HG02970 (cell line): ENCODE measurements at regions not wholly inside any gene's neighbourhood (a gene's known extent, or its start where the extent isn't known, plus 50 kb on each side); places are given as distances from the start of the nearest gene placed in this dataset.

Experiments
- ATAC-seq: cut with Tn5 transposase; IDR thresholded peaks from one replicate; pipeline ENCODE4 v1.9.1; 2021; ENCODE audit warnings: mild to moderate bottlenecking, moderate library complexity, moderate number of reproducible peaks; ENCODE audit not compliant: unreplicated experiment, low FRiP score

GRCh38 chr12:115763982-115764621 lies 513.4 kb downstream of the MED13L start:
- no peak for ATAC-seq

GRCh38 chr12:115763376-115763775 lies 514.1 kb downstream of the MED13L start:
- ATAC-seq: no peak

GRCh38 chr12:115762936-115763335 lies 514.6 kb downstream of the MED13L start:
- no peak for ATAC-seq

- no peak for ATAC-seq
Measured at GRCh38 chr12:115761784-115762183, 515.7 kb downstream of the MED13L start.

- ATAC-seq: no peak
Measured at GRCh38 chr12:115760231-115760630, 517.3 kb downstream of the MED13L start.

GRCh38 chr12:115758877-115759620 lies 518.4 kb downstream of the MED13L start:
- no peak for ATAC-seq

GRCh38 chr12:115758183-115758582 lies 519.3 kb downstream of the MED13L start:
- ATAC-seq: no peak

- ATAC-seq: no peak
Measured at GRCh38 chr12:115756804-115757203, 520.7 kb downstream of the MED13L start.

GRCh38 chr12:115756271-115756670 lies 521.2 kb downstream of the MED13L start:
- no peak for ATAC-seq

- no peak for ATAC-seq
Measured at GRCh38 chr12:115755725-115756085, 521.8 kb downstream of the MED13L start.

GRCh38 chr12:115755061-115755724 lies 522.3 kb downstream of the MED13L start:
- no peak for ATAC-seq

- ATAC-seq: no peak
Measured at GRCh38 chr12:115752913-115753726, 524.4 kb downstream of the MED13L start.

- no peak for ATAC-seq
Measured at GRCh38 chr12:115752156-115752555, 525.3 kb downstream of the MED13L start.

GRCh38 chr12:115750340-115750739 lies 527.2 kb downstream of the MED13L start:
- ATAC-seq: no peak

- no peak for ATAC-seq
Measured at GRCh38 chr12:115749071-115749841, 528.2 kb downstream of the MED13L start.

- ATAC-seq: no peak
Measured at GRCh38 chr12:115740586-115741155, 536.8 kb downstream of the MED13L start.

GRCh38 chr12:115737895-115738294 lies 539.6 kb downstream of the MED13L start:
- no peak for ATAC-seq

- no peak for ATAC-seq
Measured at GRCh38 chr12:115736360-115736759, 541.1 kb downstream of the MED13L start.

GRCh38 chr12:115730975-115731541 lies 546.4 kb downstream of the MED13L start:
- ATAC-seq: no peak
